HL-60 (cell line): ENCODE measurements at regions not wholly inside any gene's neighbourhood (a gene's known extent, or its start where the extent isn't known, plus 50 kb on each side); places are given as distances from the start of the nearest gene placed in this dataset.

Source experiments
- DNase-seq, 2 experiments: peaks; one replicate each; pipeline ENCODE4 v3.0.0-alpha.2; 2010 to 2020; ENCODE audit warnings: low read depth in 1 of 2, low spot score in 1 of 2
- H3K27ac ChIP-seq: fragments of 250-450 bp; sonication (Bioruptor Pico); replicated peaks from 2 replicates; pipeline ENCODE4 v1.5.1; 2020; ENCODE audit warnings: mild to moderate bottlenecking, moderate library complexity
- H3K27me3 ChIP-seq: fragments of 250-450 bp; sonication (Bioruptor Pico); 2 replicates; pipeline ENCODE4 v1.5.1; 2021; ENCODE audit warnings: mild to moderate bottlenecking, moderate library complexity; ENCODE audit not compliant: insufficient read depth, poor library complexity, severe bottlenecking
- H3K4me3 ChIP-seq: replicated peaks from 2 replicates; pipeline ENCODE4 v1.5.1; 2011; ENCODE audit warnings: mild to moderate bottlenecking, control low read depth, low read length; ENCODE audit not compliant: insufficient read depth
- CTCF ChIP-seq: IDR thresholded peaks from one replicate; pipeline ENCODE4 v1.5.1; 2011; ENCODE audit warnings: low read length, control low read depth, inconsistent platforms; ENCODE audit not compliant: insufficient read depth
- GABPA ChIP-seq: IDR thresholded peaks from 2 replicates; pipeline ENCODE4 v1.6.1; 2012; ENCODE audit warnings: low read depth
- POLR2AphosphoS5 ChIP-seq: IDR thresholded peaks from 2 replicates; pipeline ENCODE4 v1.6.1; 2012; ENCODE audit warnings: low read depth
- SPI1 ChIP-seq: IDR thresholded peaks from 2 replicates; pipeline ENCODE4 v1.6.1; 2012; ENCODE audit warnings: low read depth, mild to moderate bottlenecking, borderline replicate concordance
- TF ChIP-seq, protein P1 (sequence below): IDR thresholded peaks from 2 replicates; pipeline ENCODE4 v1.6.1; 2012; ENCODE audit warnings: low read depth; ENCODE audit not compliant: insufficient replicate concordance

DNA sequence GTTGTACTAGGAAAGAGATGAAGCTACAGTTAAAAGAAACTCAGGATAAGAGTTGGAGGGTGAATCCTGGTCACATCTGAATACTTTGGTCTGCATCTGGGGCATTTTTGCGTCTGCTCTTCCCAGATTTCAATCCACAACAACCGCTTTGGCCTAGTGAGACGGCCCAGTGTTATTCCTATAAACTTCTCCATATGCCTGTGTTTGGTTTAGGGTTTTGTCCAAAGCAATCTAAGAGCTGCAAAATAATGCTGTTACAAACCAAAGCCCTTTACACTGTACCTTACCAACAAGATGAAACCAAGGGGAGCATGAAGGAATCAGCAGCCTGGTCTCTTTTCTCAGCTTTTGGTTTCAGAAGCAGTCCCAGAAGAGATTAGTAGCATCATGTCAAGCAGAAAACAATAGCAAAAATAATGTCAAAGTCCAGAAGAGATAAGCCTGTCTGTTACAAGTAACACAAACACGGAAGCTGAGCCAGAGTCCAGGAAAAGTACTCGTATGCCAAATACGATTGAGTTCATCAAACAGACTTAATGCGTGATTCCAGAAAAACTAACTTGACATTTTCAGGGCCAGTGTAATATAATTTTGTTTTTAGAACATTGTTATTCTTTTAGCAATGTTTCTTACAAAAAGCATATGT is 379.9 kb upstream of the ACO1 start:
- no peak for DNase-seq
- H3K27ac ChIP-seq: no peak overlapping the region
- H3K27me3 ChIP-seq: no peaks in the 10 kb centered on the region
- no peak overlapping the region for H3K4me3 ChIP-seq
- TF ChIP-seq, protein P1, sequence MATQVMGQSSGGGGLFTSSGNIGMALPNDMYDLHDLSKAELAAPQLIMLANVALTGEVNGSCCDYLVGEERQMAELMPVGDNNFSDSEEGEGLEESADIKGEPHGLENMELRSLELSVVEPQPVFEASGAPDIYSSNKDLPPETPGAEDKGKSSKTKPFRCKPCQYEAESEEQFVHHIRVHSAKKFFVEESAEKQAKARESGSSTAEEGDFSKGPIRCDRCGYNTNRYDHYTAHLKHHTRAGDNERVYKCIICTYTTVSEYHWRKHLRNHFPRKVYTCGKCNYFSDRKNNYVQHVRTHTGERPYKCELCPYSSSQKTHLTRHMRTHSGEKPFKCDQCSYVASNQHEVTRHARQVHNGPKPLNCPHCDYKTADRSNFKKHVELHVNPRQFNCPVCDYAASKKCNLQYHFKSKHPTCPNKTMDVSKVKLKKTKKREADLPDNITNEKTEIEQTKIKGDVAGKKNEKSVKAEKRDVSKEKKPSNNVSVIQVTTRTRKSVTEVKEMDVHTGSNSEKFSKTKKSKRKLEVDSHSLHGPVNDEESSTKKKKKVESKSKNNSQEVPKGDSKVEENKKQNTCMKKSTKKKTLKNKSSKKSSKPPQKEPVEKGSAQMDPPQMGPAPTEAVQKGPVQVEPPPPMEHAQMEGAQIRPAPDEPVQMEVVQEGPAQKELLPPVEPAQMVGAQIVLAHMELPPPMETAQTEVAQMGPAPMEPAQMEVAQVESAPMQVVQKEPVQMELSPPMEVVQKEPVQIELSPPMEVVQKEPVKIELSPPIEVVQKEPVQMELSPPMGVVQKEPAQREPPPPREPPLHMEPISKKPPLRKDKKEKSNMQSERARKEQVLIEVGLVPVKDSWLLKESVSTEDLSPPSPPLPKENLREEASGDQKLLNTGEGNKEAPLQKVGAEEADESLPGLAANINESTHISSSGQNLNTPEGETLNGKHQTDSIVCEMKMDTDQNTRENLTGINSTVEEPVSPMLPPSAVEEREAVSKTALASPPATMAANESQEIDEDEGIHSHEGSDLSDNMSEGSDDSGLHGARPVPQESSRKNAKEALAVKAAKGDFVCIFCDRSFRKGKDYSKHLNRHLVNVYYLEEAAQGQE: no peak
- TF ChIP-seq CTCF: no peak
- no peak for TF ChIP-seq GABPA
- no peak for TF ChIP-seq SPI1
- no peak for TF ChIP-seq POLR2AphosphoS5

DNA sequence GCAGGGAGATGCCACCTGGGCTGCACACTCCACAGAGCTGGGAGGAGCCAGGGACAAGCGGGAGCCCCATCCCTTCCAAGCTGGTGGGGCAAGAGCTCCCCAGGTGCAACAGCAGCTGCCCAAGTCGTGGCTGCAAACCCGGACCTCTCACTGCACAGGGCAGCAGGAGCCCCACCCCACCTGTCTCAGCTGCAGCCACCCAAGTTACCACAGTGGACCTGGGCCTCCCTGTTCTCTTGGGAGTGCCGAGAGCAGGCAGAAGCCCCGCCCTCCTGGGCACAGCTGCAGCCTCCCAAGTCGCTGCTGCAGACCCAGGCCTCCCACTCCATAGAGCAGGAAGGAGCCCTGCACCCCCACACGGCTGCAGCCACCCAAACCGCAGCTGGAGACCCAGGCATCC is 374.1 kb upstream of the ACO1 start:
- TF ChIP-seq SPI1 (no peak), GABPA (no peak), CTCF (no peak), POLR2AphosphoS5 (no peak)
- TF ChIP-seq, protein P1: no peak
- Histone ChIP-seq H3K27me3 (no peaks in the 10 kb centered on the region), H3K27ac (no peak overlapping the region), H3K4me3 (no peak overlapping the region)
- DNase-seq: no peak

DNA sequence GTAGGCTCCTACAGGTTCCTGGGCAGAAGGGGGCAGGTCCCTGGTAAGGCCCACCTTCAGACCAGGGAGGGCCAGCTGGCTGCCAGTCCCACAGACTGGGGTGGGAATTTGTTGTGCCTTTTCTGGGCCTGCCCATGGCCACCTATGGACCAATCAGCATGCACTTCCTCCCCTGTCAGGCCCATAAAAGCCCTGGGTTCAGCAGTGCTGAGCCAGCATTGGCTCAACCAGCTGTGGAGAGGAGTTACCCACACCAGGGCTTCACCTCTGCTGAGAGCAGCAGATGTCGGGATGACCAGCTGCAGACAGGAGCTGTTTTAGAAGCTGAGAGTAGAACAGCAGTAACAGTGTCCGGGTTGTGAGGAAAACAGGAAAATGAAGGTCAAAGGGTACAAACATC is 373.4 kb upstream of the ACO1 start:
- H3K27ac ChIP-seq: no peak overlapping the region
- H3K4me3 ChIP-seq: no peak overlapping the region
- H3K27me3 ChIP-seq: no peaks in the 10 kb centered on the region
- no peak for DNase-seq
- TF ChIP-seq POLR2AphosphoS5 (no peak), GABPA (no peak), SPI1 (no peak), CTCF (no peak)
- TF ChIP-seq, protein P1: no peak
